GM19025 (cell line): ENCODE measurements at regions not wholly inside any gene's neighbourhood (a gene's known extent, or its start where the extent isn't known, plus 50 kb on each side); places are given as distances from the start of the nearest gene placed in this dataset.
A peak's percentile ranks its signal among the peaks of the same experiment; 100 is the strongest.
"Not testable (repeated sequence)": the region's sequence is repeated elsewhere in the genome, so short reads cannot be mapped to it uniquely, and the experiment has no call there.

Experiments used
- ATAC-seq: cut with Tn5 transposase; IDR thresholded peaks from one replicate; pipeline ENCODE4 v1.9.1; 2021; ENCODE audit warnings: mild to moderate bottlenecking, low read depth, moderate library complexity; ENCODE audit not compliant: unreplicated experiment

DNA sequence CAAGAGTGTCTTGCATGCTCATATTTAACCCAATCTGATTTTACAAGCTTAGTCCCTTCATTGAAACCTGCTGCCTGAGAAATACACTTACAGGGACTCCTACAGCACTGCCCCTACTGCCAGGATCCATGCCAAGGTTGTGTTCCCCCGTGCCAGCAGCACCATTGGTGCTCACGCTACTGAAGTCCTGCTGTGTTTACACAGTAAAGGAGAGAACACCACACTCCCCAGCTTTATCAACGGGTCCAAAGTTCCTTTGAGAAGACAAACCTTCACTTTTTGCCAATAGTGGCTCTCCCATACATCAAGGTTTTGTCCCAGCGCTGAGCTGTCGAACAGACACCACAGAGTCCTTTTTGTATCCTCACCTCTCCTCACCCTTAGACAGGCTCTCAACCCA, 155.1 kb upstream of the WWC1 start:
- ATAC-seq: peak; percentile 7

- ATAC-seq: no peak
These were observed 154.2 kb upstream of the WWC1 start for GRCh38 chr5:168137265-168137664.

GRCh38 chr5:168140241-168140640, 151.2 kb upstream of the WWC1 start:
- ATAC-seq: no peak

- no peak for ATAC-seq
These were observed 149.0 kb upstream of the WWC1 start for GRCh38 chr5:168142402-168142801.

- ATAC-seq: not testable (repeated sequence)
These were observed 147.9 kb upstream of the WWC1 start for GRCh38 chr5:168143521-168143920.

- ATAC-seq: no peak
These were observed 144.3 kb upstream of the WWC1 start for GRCh38 chr5:168147106-168147505.

GRCh38 chr5:168147568-168148360, 143.7 kb upstream of the WWC1 start:
- ATAC-seq: no peak

GRCh38 chr5:168151041-168151440, 140.4 kb upstream of the WWC1 start:
- no peak for ATAC-seq

DNA sequence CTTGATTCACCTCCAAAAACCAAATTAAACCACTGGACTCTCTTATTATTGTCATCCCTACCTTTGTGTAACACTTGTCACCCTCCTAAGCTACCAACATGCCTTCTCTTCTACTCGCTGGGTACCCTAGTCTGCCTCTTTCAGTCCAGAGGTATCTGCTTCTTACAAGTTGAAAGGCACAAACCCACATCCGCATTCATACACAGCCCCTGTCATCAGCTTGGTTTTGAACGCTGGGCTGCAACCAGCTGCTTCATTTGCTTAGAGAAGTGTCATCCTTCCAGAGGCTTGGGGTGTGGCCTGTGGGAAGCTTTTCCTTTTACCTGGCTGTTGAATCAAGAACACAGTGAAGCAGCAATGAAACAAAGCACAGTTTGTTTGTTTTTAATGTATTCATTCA, 138.8 kb upstream of the WWC1 start:
- no peak for ATAC-seq

DNA sequence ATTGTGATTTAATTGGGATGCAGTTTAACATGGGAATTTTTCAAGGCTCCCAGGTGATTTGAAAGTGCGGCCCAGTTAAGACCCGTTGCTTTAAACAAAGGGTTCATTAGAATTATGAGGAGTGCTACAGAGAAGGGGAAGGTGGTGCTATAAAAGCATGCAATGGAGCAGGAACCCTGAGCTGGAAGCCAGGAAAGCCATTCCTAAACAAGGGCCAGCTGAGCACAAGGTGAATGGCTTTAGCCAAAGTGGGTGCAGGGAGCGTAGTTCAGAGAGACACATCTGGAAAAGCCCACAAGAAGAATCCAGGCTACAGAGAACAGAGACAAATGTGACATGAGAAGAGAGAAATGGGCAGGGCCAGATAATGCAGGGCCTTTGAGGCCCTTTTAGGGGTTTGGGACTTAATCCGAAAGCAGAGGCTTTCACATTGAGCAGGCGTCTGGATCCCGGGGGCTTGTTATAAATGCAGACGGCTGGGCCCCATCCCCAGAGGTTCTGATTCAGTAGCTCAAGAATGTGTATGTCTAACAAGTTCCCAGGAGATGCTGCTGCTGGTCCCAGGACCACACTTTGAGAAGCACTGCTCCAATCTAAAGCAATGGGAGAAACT, 138.1 kb upstream of the WWC1 start:
- ATAC-seq: no peak

DNA sequence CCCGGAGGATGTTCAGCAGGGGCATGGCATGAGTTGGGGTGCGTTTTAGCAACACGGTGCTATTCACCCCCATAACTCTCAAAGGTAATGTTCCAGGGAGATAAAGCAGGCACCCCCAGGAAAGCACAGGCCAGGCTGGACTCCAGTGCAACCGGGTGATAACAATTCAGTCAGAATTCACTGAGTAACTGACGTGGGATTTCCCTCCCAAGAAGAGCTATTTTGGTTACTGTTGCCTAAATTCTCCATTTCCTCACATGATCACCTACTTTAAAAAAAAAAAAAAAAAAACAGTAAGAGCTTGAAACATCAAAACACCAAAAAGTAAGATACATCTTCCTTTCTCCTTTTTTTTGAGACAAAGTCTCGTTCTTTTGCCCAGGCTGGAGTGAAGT, 137.6 kb upstream of the WWC1 start:
- no peak for ATAC-seq

GRCh38 chr5:168155585-168155984, 135.9 kb upstream of the WWC1 start:
- no peak for ATAC-seq

DNA sequence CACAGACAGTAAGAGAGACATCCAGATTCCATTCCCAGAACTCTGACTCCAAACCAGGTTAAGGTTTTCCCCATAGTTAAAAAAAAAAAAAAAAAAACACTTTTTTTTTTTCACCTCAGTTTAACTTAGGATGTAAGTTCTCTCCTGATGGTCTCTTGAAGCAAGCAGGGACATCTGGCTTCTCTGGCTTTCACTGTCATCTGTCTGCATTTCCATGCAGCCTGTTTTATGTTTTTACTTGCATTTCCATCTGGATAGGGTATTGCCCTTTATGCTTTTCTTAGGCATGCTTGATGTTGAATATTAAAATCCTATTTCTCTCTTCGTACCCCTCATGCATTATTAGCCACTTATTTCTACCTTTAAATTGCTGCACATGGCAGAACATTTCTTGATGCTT, 135.3 kb upstream of the WWC1 start:
- ATAC-seq: no peak

- ATAC-seq: no peak
These were observed 134.3 kb upstream of the WWC1 start for GRCh38 chr5:168157141-168157540.

GRCh38 chr5:168159425-168159824, 132.0 kb upstream of the WWC1 start:
- no peak for ATAC-seq

- ATAC-seq: no peak
These were observed 129.0 kb upstream of the WWC1 start for GRCh38 chr5:168162464-168162863.

- ATAC-seq: no peak
These were observed 127.5 kb upstream of the WWC1 start for GRCh38 chr5:168163966-168164365.

GRCh38 chr5:168165221-168165914, 126.1 kb upstream of the WWC1 start:
- no peak for ATAC-seq

DNA sequence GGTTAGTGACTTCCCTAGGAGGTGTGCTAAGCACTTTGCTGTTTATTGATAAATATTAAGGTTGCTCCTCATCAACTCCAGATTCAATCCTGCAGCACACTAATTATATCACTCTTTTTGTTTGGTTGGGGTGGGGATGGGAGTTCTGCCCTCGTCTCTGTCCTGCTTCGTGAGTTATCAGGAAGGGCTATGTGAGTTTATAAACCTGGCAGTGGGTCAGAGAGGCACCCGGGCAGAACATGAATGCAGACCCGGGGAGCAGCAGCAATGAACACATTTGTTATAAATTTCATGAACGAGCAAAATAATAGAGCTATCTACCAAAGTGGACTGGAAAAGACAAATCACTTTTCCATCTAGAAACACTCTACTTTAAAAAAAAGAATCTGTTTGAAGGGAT, 125.5 kb upstream of the WWC1 start:
- no peak for ATAC-seq

DNA sequence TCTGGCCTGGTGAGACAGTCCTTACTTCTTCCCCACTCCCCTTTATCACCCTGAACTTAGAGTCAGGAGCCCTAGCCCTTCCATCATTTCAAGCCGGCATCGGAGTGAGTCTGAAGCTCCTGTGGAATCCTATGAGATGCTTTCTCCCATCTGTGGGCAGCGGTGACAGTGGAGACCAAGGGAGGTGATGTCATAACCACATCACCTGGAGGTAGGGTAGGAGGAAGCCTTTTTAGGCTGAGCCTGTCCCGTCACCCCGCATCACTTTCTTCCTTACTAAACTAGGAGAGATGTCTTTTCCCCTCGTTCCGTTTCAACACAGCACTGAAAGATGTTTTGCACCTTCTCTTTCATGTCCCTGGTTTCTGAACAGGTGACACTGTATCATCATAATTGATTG, 124.1 kb upstream of the WWC1 start:
- no peak for ATAC-seq

DNA sequence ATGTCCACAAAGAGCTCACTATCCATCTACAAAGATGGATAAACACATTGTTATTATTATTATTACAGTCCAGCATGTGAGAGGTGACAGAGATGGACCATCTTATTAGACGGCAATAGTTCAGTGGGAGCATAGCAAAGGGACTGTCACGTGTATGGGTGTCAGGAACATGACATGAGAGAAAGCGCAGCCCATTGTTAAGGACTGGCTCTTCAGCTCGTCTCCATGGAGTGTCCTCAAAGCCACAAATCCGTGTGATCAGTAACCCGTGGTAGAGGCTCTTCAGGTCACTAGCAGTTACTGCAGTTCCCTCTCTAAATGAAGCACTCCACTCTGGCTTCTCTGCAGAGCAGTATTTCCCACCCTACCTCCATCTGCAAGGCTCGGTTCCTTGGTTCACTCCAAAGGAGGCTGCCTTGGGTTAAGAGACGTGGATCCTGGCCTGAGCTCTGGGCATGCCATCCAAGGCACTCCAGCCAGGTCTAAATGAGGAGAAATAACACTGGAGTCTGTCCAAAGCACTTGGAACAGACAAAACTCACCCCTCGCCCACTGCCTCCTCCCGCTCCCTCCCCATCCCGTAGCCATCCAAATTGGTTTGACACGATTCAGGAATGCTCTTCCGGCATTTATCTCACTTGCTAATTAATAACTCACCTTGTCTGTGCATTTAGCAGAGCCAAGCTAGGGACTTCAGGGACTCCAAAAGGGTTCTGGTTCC, 122.3 kb upstream of the WWC1 start:
- ATAC-seq: no peak
